NCI-H1092 (cell line): ENCODE measurements at regions not wholly inside any gene's neighbourhood (a gene's known extent, or its start where the extent isn't known, plus 50 kb on each side); places are given as distances from the start of the nearest gene placed in this dataset.
"Not testable (repeated sequence)": the region's sequence is repeated elsewhere in the genome, so short reads cannot be mapped to it uniquely, and the experiment has no call there.

Source experiments
- DNase-seq: peaks from one replicate; lab custom pipeline; 2025; lab: John Stamatoyannopoulos, UW

DNA sequence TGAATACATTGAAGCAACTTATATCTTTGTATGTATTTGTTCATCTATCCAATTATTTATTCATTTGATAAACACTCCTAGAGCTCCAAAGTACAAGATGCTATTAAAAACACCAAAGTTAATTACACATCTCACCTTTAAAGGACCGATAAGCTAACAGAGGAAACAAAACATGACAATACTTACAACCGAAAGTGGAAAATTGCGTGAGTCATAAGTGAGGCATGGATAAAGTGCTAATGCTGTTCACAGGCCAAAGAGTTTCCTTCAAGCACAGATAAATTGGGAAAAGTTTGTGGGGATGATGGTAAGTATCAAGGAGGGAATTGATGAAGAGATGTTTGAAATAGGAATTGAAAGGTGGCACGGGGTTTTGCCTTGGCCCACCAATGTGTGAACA lies 172.8 kb upstream of the KITLG start:
- DNase-seq = no peak

GRCh38 chr12:88752183-88752582 lies 171.9 kb upstream of the KITLG start:
- DNase-seq = no peak

DNA sequence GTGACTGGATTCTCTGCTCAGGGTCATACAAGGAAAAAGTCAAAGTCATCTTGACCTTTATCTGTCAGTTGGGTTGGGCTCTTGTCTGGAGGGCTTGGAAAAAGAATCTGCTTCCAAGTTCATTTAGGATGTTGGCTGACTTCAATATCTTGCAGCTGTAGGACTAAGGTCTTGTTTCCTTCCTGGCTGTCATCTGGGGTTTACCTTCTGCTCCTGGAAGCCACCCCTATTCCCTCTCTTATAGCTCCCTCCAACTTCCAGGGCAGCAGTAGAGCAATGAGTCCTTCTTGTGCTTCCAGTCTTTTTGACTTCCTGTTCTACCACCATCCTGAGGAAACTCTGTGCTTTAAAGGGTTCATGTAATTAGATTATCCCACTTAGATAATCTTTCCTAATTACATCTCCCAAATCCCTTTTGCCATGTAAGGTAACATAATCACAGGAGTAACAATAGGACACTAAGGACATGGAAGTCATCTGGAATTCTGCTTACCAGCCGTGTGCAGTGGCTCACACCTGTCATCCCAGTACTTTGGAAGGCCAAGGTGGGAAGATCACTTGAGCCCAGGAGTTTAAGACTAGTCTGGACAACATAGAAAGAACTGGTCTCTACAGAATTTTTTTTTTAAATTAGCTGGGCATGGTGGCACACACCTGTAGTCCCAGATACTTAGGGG lies 170.7 kb upstream of the KITLG start:
- no peak for DNase-seq

DNA sequence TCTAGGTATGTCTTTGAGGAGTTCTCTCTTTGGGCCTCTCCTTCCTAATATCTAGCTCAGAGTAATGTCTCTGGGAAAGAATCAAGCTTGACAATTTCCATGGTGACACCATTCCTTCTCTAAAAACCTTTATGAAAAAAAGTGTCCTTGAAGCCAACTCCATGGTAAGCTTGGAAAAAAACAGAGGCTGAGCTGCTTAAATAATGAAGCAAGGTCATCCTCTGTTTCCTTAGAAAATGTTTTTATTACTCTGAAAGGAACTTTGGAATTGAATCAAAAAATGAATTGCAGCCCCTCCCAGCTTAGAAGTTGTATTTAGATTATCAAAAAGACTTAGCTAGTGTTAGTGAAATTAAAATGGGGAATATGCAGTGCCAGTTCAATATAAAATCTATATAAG lies 166.1 kb upstream of the KITLG start:
- no peak for DNase-seq

DNA sequence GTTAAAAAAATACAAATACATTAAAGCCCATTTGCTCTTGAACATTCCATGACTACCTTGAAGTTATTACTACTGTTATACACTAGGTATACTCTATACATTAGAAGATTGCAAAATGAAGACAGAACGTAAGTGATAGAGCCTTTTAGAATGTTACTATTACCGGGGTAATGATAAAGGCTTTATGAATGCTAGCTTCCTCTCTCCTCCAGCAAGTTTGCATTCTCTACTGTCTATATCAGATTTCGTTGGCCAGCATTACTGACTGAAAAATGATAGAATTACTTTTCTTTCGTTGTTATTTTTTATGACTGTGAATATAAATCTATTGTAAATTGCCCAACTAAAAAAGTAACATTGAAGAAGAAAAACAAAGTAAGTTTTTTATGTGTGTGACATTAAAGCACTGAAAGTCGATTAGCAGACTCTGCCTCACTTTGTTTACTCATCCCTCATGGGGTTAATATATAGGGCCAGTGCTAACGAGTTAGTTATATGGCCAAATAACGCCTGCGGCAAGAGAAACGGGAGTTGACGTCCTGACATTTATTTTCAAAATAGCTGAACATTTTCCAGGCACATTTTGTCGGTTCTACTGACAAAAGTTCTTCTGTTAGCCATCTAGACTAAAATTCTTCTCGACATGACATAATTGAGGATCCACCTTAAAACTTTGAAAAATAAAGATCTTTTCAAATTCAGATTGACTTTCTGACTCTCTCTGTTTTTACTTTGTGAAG lies 163.8 kb upstream of the KITLG start:
- no peak for DNase-seq

DNA sequence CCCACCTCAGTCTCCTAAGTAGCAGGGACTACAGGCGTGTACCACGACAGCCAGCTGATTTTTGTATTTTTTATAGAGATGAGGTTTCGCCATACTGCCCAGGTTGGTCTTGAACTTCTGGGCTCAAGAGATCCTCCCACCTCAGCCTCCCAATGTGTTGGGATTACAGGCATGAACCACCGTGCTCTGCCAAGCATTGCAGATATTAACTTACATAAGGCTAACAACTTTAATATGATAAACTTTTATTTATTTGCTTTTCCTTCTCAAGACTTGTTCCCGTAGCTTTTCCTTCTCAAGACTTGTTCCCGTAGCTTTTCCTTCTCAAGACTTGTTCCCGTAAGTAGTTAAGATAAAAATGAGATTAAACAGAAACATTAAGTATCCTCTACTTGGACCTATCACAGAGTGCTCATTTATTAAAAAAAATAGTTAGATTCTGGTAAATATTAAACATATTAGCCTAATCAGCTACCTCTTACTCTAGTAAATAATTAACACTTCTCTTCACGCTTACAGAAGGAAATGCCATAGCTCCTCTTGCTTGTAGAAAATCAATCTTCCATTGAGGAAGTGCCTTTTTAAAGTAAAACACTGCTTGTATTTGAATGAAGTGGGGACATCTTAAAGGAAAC lies 157.7 kb upstream of the KITLG start:
- DNase-seq = no peak

DNA sequence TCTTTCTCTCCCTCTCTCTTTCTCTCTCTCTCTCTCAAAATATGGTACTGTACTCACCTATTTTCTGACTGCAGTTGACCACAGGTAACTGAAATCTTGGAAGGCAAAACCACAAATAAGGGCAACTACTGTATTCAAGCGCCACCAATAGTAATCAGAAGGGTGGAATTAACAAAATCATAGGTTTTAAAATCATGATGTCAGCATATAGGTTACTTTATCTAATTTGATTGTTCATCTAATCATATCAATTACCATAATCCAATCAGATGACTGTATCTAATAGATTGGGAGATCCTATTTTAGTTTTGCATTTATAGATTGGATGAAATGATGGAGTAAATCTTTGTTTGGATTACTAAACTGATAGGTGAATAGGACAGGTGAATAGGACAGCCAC lies 155.8 kb upstream of the KITLG start:
- DNase-seq = no peak

- DNase-seq = no peak
Measured at GRCh38 chr12:88733008-88733407, 152.7 kb upstream of the KITLG start.

DNA sequence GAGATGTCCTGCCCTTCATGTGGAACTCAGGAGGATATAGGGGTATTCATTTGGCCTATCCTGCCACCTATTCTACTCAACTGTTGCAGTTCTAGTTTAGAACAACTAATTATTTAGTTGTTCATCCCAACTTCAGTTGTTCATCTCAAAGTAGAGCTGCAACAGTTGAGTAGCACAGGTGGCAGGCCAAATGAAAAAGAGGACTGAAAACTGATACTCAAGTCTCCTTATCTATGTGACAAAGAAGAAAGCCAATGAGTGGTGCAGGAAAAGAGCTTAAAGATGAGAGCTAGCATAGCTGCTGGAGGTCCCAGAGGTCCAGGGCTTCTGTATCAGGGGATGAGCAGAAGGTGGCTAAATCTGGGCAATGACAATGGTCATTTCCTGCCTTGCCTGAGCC lies 148.9 kb upstream of the KITLG start:
- DNase-seq = no peak

DNA sequence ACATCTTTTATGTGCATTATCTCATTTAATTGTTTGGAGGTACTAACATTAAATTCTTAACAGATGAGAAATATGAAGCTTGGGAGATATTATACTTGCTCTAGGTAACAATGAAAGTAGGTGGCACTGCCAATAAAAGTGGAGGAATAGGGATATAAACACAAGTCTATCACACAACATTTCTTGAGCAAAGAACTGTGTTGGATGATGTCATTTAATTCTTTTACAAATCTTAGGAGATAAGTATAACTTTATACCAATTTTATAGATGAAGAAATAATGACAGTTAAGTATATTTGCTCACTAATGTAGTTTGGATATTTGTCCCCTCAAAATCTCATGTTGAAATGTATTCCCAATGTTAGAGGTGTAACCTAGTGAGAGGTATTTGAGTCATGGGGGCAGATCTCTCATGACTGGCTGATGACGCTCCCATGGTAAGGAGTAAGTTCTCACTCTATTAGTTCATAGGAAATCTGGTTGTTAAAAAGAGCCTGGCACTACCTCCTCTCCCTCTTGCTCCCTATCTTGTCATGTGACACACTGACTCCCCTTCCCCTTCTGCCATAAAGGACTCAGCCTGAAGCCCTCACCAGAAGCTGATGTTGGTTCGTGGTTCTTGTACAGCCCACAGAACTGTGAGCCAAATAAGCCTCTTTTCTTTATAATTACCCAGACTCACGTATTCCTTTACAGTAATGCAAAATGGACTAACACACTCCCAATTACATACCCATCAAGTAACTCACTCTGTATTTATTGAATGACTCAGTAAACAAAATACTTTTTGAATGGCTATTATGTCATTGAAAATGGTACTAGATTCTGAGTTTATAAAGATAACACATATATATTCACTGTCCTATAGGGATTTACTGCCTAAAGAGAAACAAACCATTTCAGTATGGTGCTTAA lies 146.8 kb upstream of the KITLG start:
- no peak for DNase-seq

DNA sequence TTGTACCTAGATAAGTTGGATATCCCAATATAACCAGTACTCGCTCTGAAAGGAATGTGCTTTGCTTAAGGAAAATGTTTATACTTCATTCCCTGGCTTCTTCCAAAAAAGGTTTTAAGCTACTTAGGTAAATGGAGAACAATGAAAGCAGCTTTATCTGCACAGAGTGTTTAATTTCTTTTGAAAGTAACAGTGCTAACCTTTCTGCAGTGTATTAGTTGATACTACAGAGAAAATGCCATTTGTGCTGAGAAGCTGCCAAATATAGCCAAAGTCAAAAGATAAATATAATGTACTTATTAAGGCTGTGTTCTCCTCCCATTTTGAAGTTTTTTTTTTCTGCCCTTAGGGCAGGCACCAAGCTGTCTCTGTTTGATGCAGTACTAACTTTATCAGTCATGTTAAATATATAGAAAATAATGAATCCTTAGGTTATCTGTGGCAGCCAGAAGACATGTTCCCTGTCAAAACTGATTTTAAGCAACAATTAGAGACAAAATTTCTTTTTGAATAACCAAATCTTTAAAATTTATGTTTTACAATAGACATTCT lies 145.4 kb upstream of the KITLG start:
- no peak for DNase-seq

DNA sequence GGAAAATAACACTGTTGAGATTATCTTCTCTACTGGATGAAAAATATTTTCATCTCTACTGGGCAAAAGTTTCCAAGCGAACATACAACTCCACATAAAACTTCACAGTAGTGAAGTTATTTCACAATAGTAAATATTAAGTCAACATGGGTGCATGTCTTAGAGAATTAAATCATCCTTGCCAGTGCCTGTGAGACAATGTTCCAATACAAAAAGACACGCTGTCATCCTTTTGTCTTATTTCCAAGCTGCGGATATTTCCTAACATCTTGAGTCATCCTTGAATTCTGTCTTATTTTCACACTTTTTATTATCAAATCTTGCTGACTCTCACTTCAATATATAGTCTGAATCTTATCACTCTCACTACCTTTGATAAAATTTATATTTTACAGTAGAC lies 142.9 kb upstream of the KITLG start:
- DNase-seq = no peak

GRCh38 chr12:88720785-88721650 lies 140.7 kb upstream of the KITLG start:
- no peak for DNase-seq

GRCh38 chr12:88720231-88720630 lies 140.0 kb upstream of the KITLG start:
- no peak for DNase-seq

DNA sequence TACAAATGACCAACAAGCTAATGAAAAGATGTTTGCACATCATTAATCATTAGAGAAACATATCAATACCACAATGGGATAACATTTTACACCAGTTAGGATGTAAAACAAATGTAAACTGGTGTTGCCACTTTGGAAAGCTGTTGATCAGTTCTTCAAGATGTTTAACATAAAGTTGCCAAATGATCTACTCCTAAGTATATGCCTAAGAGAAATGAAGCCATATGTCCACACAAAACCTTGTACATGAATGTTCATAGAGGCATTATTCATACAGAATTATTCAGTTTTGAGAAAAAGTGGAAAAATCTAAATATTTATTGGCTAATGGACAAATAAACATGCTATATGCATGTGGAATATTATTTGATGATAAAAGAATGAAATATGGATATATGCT lies 136.9 kb upstream of the KITLG start:
- DNase-seq = no peak

- no peak for DNase-seq
Measured at GRCh38 chr12:88716240-88716639, 136.0 kb upstream of the KITLG start.

DNA sequence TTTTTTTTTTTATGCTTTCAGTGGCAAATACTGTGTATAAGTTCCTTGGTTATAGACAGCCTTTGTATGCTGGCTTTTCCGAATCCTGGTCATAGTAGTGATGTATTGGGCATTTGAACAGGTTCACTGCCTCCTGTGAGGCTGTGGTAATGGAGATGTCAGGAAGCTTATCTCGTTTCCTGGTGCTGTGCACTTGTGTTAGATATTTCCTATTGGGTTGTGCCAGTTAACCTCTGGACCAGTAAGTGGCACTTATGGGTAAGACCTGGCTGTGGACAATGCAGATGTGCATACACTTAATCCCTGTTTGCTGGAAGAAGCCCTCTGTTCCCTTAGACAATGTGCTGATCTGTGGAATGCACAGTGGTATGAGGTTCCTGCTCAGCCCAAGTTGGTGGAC lies 135.4 kb upstream of the KITLG start:
- DNase-seq = no peak

- DNase-seq = not testable (repeated sequence)
Measured at GRCh38 chr12:88714263-88714882, 134.1 kb upstream of the KITLG start.

DNA sequence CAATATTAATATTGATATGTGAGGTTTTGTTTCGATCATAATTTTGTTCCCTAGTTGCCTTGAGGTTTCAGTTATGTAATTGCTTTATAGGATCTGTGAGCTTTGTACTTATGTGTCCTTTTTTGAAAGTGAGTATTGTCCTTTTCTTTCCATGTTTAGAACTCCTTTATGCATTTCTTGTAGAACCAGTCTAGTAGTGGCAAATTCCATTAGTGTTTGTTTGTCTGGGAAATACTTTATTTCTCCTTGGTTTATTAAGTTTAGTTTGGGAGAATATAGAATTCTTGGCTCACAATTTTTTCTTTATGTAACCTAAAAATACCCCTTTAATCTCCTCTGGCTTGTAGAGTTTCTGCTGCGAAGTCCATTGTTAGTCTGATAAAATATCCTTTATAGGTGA lies 127.5 kb upstream of the KITLG start:
- no peak for DNase-seq

DNA sequence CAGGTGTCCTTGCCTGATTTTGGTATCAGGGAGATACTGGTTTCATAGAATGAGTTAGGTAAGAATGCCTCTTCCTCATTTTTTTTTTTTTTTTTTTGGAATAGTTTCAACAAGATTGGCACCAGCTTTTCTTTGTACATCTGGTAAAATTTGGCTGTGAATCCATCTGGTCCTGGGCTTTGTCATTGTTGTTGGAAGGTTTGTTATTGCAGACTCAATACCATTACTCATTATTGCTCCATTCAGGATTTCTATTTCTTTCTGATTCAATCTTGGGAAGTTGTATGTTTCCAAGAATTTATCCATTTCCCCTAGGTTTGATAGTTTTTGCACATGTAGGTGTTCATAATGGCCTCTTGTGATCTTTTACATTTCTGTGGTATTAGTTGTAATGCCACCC lies 126.0 kb upstream of the KITLG start:
- DNase-seq = no peak

- no peak for DNase-seq
Measured at GRCh38 chr12:88703790-88704189, 123.5 kb upstream of the KITLG start.
